ENCODE measurements at regions not wholly inside any gene's neighbourhood (a gene's known extent, or its start where the extent isn't known, plus 50 kb on each side); places are given as distances from the start of the nearest gene placed in this dataset.

- Histone ChIP-seq H3K9me2 (ENCODE audit: insufficient read depth) (no peaks in the 10 kb centered on the region), H3K4me1 (ENCODE audit: control insufficient read depth in 1 of 2, insufficient read depth in 2 of 2, low read length in 2 of 2) (no peaks in the 10 kb centered on the region), H3K27me3 (ENCODE audit: insufficient read depth, low read length) (no peaks in the 10 kb centered on the region), H3K36me3 (ENCODE audit: control insufficient read depth in 1 of 2, insufficient read depth in 2 of 2, low read length in 2 of 2) (no peaks in the 10 kb centered on the region), H3K4me3 (replicated peaks in 1 of 2; ENCODE audit: low read depth in 1 of 2, low read length in 2 of 2) (no peak overlapping the region), H3K79me2 (ENCODE audit: insufficient read depth, low read length) (no peaks in the 10 kb centered on the region), H3K27ac (ENCODE audit: low read depth, low read length) (no peak overlapping the region), H2AFZ (ENCODE audit: low read depth, low read length, poor library complexity, severe bottlenecking) (no peak overlapping the region), H3K4me2 (ENCODE audit: low read length) (no peak overlapping the region), H3K9ac (ENCODE audit: low read length) (no peak overlapping the region), H3K9me3 (ENCODE audit: control insufficient read depth in 1 of 2, insufficient read depth in 1 of 2, low read depth in 1 of 2, low read length in 2 of 2) (peaks cover 0 to 13% of the 10 kb centered on the region in 2 experiments; a peak in 2 of 4 replicates), H4K20me1 (ENCODE audit: insufficient read depth) (no peaks in the 10 kb centered on the region)
- ATAC-seq, result no peak
- RAD21 ChIA-PET (ENCODE audit: low non-redundant PET in 1 of 2, low total read pairs in 2 of 2, uncharacterized antibody in 2 of 2, unreplicated experiment in 2 of 2), result no interaction called here
- no peak for TF ChIP-seq SP1 (IDR thresholded peaks at IDR 0.05; ENCODE audit: low read depth)
- TF ChIP-seq JUND (IDR thresholded peaks at IDR 0.05), result no peak
- TF ChIP-seq ZBTB33 (IDR thresholded peaks at IDR 0.05; ENCODE audit: extremely low read depth, insufficient replicate concordance, low read length), result no peak
- TF ChIP-seq EZH2 (IDR thresholded peaks at IDR 0.05), result no peak
- no peak for TF ChIP-seq REST (IDR thresholded peaks at IDR 0.05; ENCODE audit: low read depth)
- no peak for TF ChIP-seq POLR2A (IDR thresholded peaks at IDR 0.05; ENCODE audit: borderline replicate concordance, extremely low read depth, insufficient read depth, insufficient read length)
- no peak for TF ChIP-seq FOSL1 (IDR thresholded peaks at IDR 0.05; ENCODE audit: low read depth)
- TF ChIP-seq YY1 (IDR thresholded peaks at IDR 0.05; ENCODE audit: extremely low read depth, insufficient replicate concordance, low read depth, low read length), result no peak
- TF ChIP-seq ZFX (IDR thresholded peaks at IDR 0.05), result no peak
- no peak for TF ChIP-seq ATF3 (IDR thresholded peaks at IDR 0.05)
- no peak for TF ChIP-seq CEBPB (IDR thresholded peaks at IDR 0.05; ENCODE audit: low read depth)
- no peak for TF ChIP-seq TCF7L2 (IDR thresholded peaks at IDR 0.05; ENCODE audit: borderline replicate concordance, extremely low read depth, insufficient read depth, insufficient read length)
- TF ChIP-seq ELF1 (IDR thresholded peaks at IDR 0.05; ENCODE audit: borderline replicate concordance, low read depth), result no peak
- TF ChIP-seq EZH2phosphoT487 (IDR thresholded peaks at IDR 0.05; ENCODE audit: borderline replicate concordance), result no peak
- TF ChIP-seq POLR2AphosphoS5 (IDR thresholded peaks at IDR 0.05; ENCODE audit: low read depth, low read length), result no peak
- TF ChIP-seq RAD21 (IDR thresholded peaks at IDR 0.05; ENCODE audit: low read depth), result no peak
- TF ChIP-seq CTCF (IDR thresholded peaks at IDR 0.05 in 2 of 3, conservative IDR thresholded peaks at IDR 0.05 in 1 of 3; ENCODE audit: borderline replicate concordance in 1 of 3, insufficient read depth in 1 of 3, low read depth in 2 of 3, low read length in 2 of 3), result no peak
- TF ChIP-seq CBX3 (IDR thresholded peaks at IDR 0.05; ENCODE audit: low read depth), result no peak
- TF ChIP-seq ZNF274 (IDR thresholded peaks at IDR 0.05; ENCODE audit: low read depth, low read length), result no peak
- POLR2A ChIA-PET, result no interaction called here
- BruUV-seq (replicated peaks), result no TSS peak
- DNase-seq (ENCODE audit: low read depth, low spot score), result no peak
- CTCF ChIA-PET, result no interaction called here
- intact Hi-C loops (cut with micrococcal nuclease), result no loop called here
Measured at GRCh38 chr11:114964676-114965214, 286.4 kb downstream of the NXPE2 start.

Data from HCT116 (cell line).